NCI-H1436 treated with DMSO at 0.1 percent for 48 hours (cell line): ENCODE measurements at regions not wholly inside any gene's neighbourhood (a gene's known extent, or its start where the extent isn't known, plus 50 kb on each side); places are given as distances from the start of the nearest gene placed in this dataset.
"Not testable (repeated sequence)": the region's sequence is repeated elsewhere in the genome, so short reads cannot be mapped to it uniquely, and the experiment has no call there.

ENCODE experiments used
- DNase-seq: peaks from one replicate; lab custom pipeline; 2025; lab: John Stamatoyannopoulos, UW

GRCh38 chr11:96899971-96900370, 510.2 kb downstream of the JRKL start:
- DNase-seq: no peak

GRCh38 chr11:96905143-96905542, 515.3 kb downstream of the JRKL start:
- DNase-seq: no peak

- no peak for DNase-seq
Observed at GRCh38 chr11:96905663-96906062, 515.9 kb downstream of the JRKL start.

- DNase-seq: no peak
Observed at GRCh38 chr11:96906476-96906875, 516.7 kb downstream of the JRKL start.

- no peak for DNase-seq
Observed at GRCh38 chr11:96925862-96926261, 536.0 kb downstream of the JRKL start.

- no peak for DNase-seq
Observed at GRCh38 chr11:96940227-96940626, 550.4 kb downstream of the JRKL start.

- no peak for DNase-seq
Observed at GRCh38 chr11:96942855-96943254, 553.0 kb downstream of the JRKL start.

- no peak for DNase-seq
Observed at GRCh38 chr11:96943970-96944369, 554.2 kb downstream of the JRKL start.

GRCh38 chr11:96948066-96948465, 558.3 kb downstream of the JRKL start:
- no peak for DNase-seq

GRCh38 chr11:96949464-96949863, 559.7 kb downstream of the JRKL start:
- DNase-seq: no peak

- no peak for DNase-seq
Observed at GRCh38 chr11:96954587-96955242, 564.9 kb downstream of the JRKL start.

GRCh38 chr11:96960476-96960875, 570.7 kb downstream of the JRKL start:
- no peak for DNase-seq

GRCh38 chr11:96960926-96961325, 571.1 kb downstream of the JRKL start:
- DNase-seq: no peak

GRCh38 chr11:96961931-96962330, 572.1 kb downstream of the JRKL start:
- DNase-seq: no peak

GRCh38 chr11:96963375-96963774, 573.6 kb downstream of the JRKL start:
- DNase-seq: no peak

GRCh38 chr11:96964661-96965060, 574.8 kb downstream of the JRKL start:
- DNase-seq: no peak

- DNase-seq: no peak
Observed at GRCh38 chr11:96967616-96968015, 577.8 kb downstream of the JRKL start.

- DNase-seq: no peak
Observed at GRCh38 chr11:96969251-96969650, 579.4 kb downstream of the JRKL start.

GRCh38 chr11:96978751-96979150, 588.9 kb downstream of the JRKL start:
- DNase-seq: no peak

GRCh38 chr11:96986516-96986915, 596.7 kb downstream of the JRKL start:
- no peak for DNase-seq

GRCh38 chr11:96990914-96991313, 601.1 kb downstream of the JRKL start:
- DNase-seq: no peak

GRCh38 chr11:97000481-97000880, 610.7 kb downstream of the JRKL start:
- no peak for DNase-seq

- no peak for DNase-seq
Observed at GRCh38 chr11:97007283-97007682, 617.5 kb downstream of the JRKL start.

GRCh38 chr11:97009613-97010012, 619.8 kb downstream of the JRKL start:
- no peak for DNase-seq

- not testable (repeated sequence) for DNase-seq
Observed at GRCh38 chr11:97010997-97011396, 621.2 kb downstream of the JRKL start.
